ENCODE measurements at regions not wholly inside any gene's neighbourhood (a gene's known extent, or its start where the extent isn't known, plus 50 kb on each side); places are given as distances from the start of the nearest gene placed in this dataset.

GRCh38 chr7:121544726-121545125 lies 148.6 kb upstream of the FAM3C start:
- ChIA-PET CTCF (interaction anchor here (0.6 to 2.4 kb wide), 5 partner anchors 33 to 739 kb away, joined by 3 to 10 read pairs (median 4); no protein-coding TSS in a partner anchor), POLR2A (no interaction called here)
- no peaks in the 10 kb centered on the region for H3K36me3 ChIP-seq (ENCODE audit: control insufficient read depth in 4 of 4, insufficient read depth in 4 of 4, low read length in 3 of 4)
- H3K4me3 ChIP-seq (ENCODE audit: control insufficient read depth in 1 of 7, extremely low read depth in 1 of 7, insufficient read depth in 4 of 7, low read depth in 2 of 7, low read length in 6 of 7) = no peak overlapping the region
- peaks cover 0 to 5% (median 0%) of the 10 kb centered on the region in 4 experiments for H3K4me1 ChIP-seq (ENCODE audit: control extremely low read depth in 1 of 4, control insufficient read depth in 4 of 4, insufficient read depth in 4 of 4, low read length in 3 of 4)
- H3K27ac ChIP-seq (ENCODE audit: insufficient read depth in 1 of 2, low read depth in 1 of 2, low read length in 2 of 2, poor library complexity in 1 of 2, severe bottlenecking in 2 of 2) = no peak overlapping the region
- peak; percentile 22 to 78 (median 65) for DNase-seq
- H3K27me3 ChIP-seq (replicated peaks in 2 of 5; ENCODE audit: control insufficient read depth in 4 of 5, insufficient read depth in 5 of 5, low read length in 4 of 5) = no peaks in the 10 kb centered on the region
- H3K9me3 ChIP-seq (ENCODE audit: control extremely low read depth in 1 of 5, control insufficient read depth in 4 of 5, insufficient read depth in 2 of 5, low read depth in 1 of 5, low read length in 4 of 5) = peaks cover 0 to 2% (median 0%) of the 10 kb centered on the region in 5 experiments
- WGBS (ENCODE audit: insufficient coverage) = 50% methylated on average over 2 of the region's 2 CpGs

- DNase-seq = no peak
- Histone ChIP-seq H3K4me3 (ENCODE audit: control insufficient read depth in 1 of 7, extremely low read depth in 1 of 7, insufficient read depth in 4 of 7, low read depth in 2 of 7, low read length in 6 of 7) (no peak overlapping the region), H3K27ac (ENCODE audit: insufficient read depth in 1 of 2, low read depth in 1 of 2, low read length in 2 of 2, poor library complexity in 1 of 2, severe bottlenecking in 2 of 2) (no peak overlapping the region), H3K27me3 (replicated peaks in 2 of 5; ENCODE audit: control insufficient read depth in 4 of 5, insufficient read depth in 5 of 5, low read length in 4 of 5) (no peaks in the 10 kb centered on the region), H3K36me3 (ENCODE audit: control insufficient read depth in 4 of 4, insufficient read depth in 4 of 4, low read length in 3 of 4) (no peaks in the 10 kb centered on the region), H3K9me3 (ENCODE audit: control extremely low read depth in 1 of 5, control insufficient read depth in 4 of 5, insufficient read depth in 2 of 5, low read depth in 1 of 5, low read length in 4 of 5) (peaks cover 0 to 2% (median 0%) of the 10 kb centered on the region in 5 experiments), H3K4me1 (ENCODE audit: control extremely low read depth in 1 of 4, control insufficient read depth in 4 of 4, insufficient read depth in 4 of 4, low read length in 3 of 4) (peaks cover 0 to 5% (median 0%) of the 10 kb centered on the region in 4 experiments)
- no CpG with 5 or more reads among the region's 1 CpG for WGBS (ENCODE audit: insufficient coverage)
- POLR2A ChIA-PET = no interaction called here
- CTCF ChIA-PET = interaction anchor here (1.0 to 2.4 kb wide), 3 partner anchors 146 to 450 kb away, joined by 3 to 9 read pairs (median 4); no protein-coding TSS in a partner anchor
Measured at GRCh38 chr7:121544238-121544637, 148.1 kb upstream of the FAM3C start.

GRCh38 chr7:121541457-121541856 lies 145.3 kb upstream of the FAM3C start:
- ChIA-PET CTCF (no interaction called here), POLR2A (no interaction called here)
- peaks cover 0 to 2% (median 0%) of the 10 kb centered on the region in 5 experiments for H3K9me3 ChIP-seq (ENCODE audit: control extremely low read depth in 1 of 5, control insufficient read depth in 4 of 5, insufficient read depth in 2 of 5, low read depth in 1 of 5, low read length in 4 of 5)

GRCh38 chr7:121540138-121540537 lies 144.0 kb upstream of the FAM3C start:
- CTCF ChIA-PET = no interaction called here
- WGBS (ENCODE audit: insufficient coverage) = no CpG with 5 or more reads among the region's 1 CpG

More at GRCh38 chr7:121541457-121541856, 145.3 kb upstream of the FAM3C start:
- H3K27ac ChIP-seq (ENCODE audit: insufficient read depth in 1 of 2, low read depth in 1 of 2, low read length in 2 of 2, poor library complexity in 1 of 2, severe bottlenecking in 2 of 2) = no peak overlapping the region
- no peak overlapping the region for H3K4me3 ChIP-seq (ENCODE audit: control insufficient read depth in 1 of 7, extremely low read depth in 1 of 7, insufficient read depth in 4 of 7, low read depth in 2 of 7, low read length in 6 of 7)
- H3K4me1 ChIP-seq (ENCODE audit: control extremely low read depth in 1 of 4, control insufficient read depth in 4 of 4, insufficient read depth in 4 of 4, low read length in 3 of 4) = peaks cover 0 to 5% (median 0%) of the 10 kb centered on the region in 4 experiments
- WGBS (ENCODE audit: insufficient coverage) = no CpG with 5 or more reads among the region's 1 CpG
- DNase-seq = no peak
- no peaks in the 10 kb centered on the region for H3K36me3 ChIP-seq (ENCODE audit: control insufficient read depth in 4 of 4, insufficient read depth in 4 of 4, low read length in 3 of 4)
- no peaks in the 10 kb centered on the region for H3K27me3 ChIP-seq (replicated peaks in 2 of 5; ENCODE audit: control insufficient read depth in 4 of 5, insufficient read depth in 5 of 5, low read length in 4 of 5)

GRCh38 chr7:121537031-121537430 lies 140.9 kb upstream of the FAM3C start:
- ChIA-PET CTCF (no interaction called here), POLR2A (no interaction called here)
- no peaks in the 10 kb centered on the region for H3K36me3 ChIP-seq (ENCODE audit: control insufficient read depth in 4 of 4, insufficient read depth in 4 of 4, low read length in 3 of 4)
- H3K27me3 ChIP-seq (replicated peaks in 2 of 5; ENCODE audit: control insufficient read depth in 4 of 5, insufficient read depth in 5 of 5, low read length in 4 of 5) = no peaks in the 10 kb centered on the region
- no peak overlapping the region for H3K4me3 ChIP-seq (ENCODE audit: control insufficient read depth in 1 of 7, extremely low read depth in 1 of 7, insufficient read depth in 4 of 7, low read depth in 2 of 7, low read length in 6 of 7)
- no peak overlapping the region for H3K27ac ChIP-seq (ENCODE audit: insufficient read depth in 1 of 2, low read depth in 1 of 2, low read length in 2 of 2, poor library complexity in 1 of 2, severe bottlenecking in 2 of 2)
- no peaks in the 10 kb centered on the region for H3K4me1 ChIP-seq (ENCODE audit: control extremely low read depth in 1 of 4, control insufficient read depth in 4 of 4, insufficient read depth in 4 of 4, low read length in 3 of 4)
- no peaks in the 10 kb centered on the region for H3K9me3 ChIP-seq (ENCODE audit: control extremely low read depth in 1 of 5, control insufficient read depth in 4 of 5, insufficient read depth in 2 of 5, low read depth in 1 of 5, low read length in 4 of 5)
- DNase-seq = no peak
- WGBS (ENCODE audit: insufficient coverage) = no CpG with 5 or more reads among the region's 1 CpG

More at GRCh38 chr7:121540138-121540537, 144.0 kb upstream of the FAM3C start:
- no peak overlapping the region for H3K4me3 ChIP-seq (ENCODE audit: control insufficient read depth in 1 of 7, extremely low read depth in 1 of 7, insufficient read depth in 4 of 7, low read depth in 2 of 7, low read length in 6 of 7)
- no peak overlapping the region for H3K27ac ChIP-seq (ENCODE audit: insufficient read depth in 1 of 2, low read depth in 1 of 2, low read length in 2 of 2, poor library complexity in 1 of 2, severe bottlenecking in 2 of 2)
- no peak for DNase-seq
- POLR2A ChIA-PET = no interaction called here
- no peaks in the 10 kb centered on the region for H3K27me3 ChIP-seq (replicated peaks in 2 of 5; ENCODE audit: control insufficient read depth in 4 of 5, insufficient read depth in 5 of 5, low read length in 4 of 5)
- H3K36me3 ChIP-seq (ENCODE audit: control insufficient read depth in 4 of 4, insufficient read depth in 4 of 4, low read length in 3 of 4) = no peaks in the 10 kb centered on the region
- peaks cover 0 to 5% (median 0%) of the 10 kb centered on the region in 4 experiments for H3K4me1 ChIP-seq (ENCODE audit: control extremely low read depth in 1 of 4, control insufficient read depth in 4 of 4, insufficient read depth in 4 of 4, low read length in 3 of 4)
- no peaks in the 10 kb centered on the region for H3K9me3 ChIP-seq (ENCODE audit: control extremely low read depth in 1 of 5, control insufficient read depth in 4 of 5, insufficient read depth in 2 of 5, low read depth in 1 of 5, low read length in 4 of 5)

GRCh38 chr7:121531175-121532070 lies 135.3 kb upstream of the FAM3C start:
- POLR2A ChIA-PET = interaction anchor here (0.6 kb wide), 1 partner anchor 326 kb away, joined by 5 read pairs; no protein-coding TSS in a partner anchor
- Histone ChIP-seq H3K4me1 (ENCODE audit: control extremely low read depth in 1 of 4, control insufficient read depth in 4 of 4, insufficient read depth in 4 of 4, low read length in 3 of 4) (no peaks in the 10 kb centered on the region), H3K36me3 (ENCODE audit: control insufficient read depth in 4 of 4, insufficient read depth in 4 of 4, low read length in 3 of 4) (no peaks in the 10 kb centered on the region), H3K27ac (ENCODE audit: insufficient read depth in 1 of 2, low read depth in 1 of 2, low read length in 2 of 2, poor library complexity in 1 of 2, severe bottlenecking in 2 of 2) (no peak overlapping the region), H3K27me3 (replicated peaks in 2 of 5; ENCODE audit: control insufficient read depth in 4 of 5, insufficient read depth in 5 of 5, low read length in 4 of 5) (peaks cover 0 to 2% (median 0%) of the 10 kb centered on the region in 5 experiments), H3K4me3 (ENCODE audit: control insufficient read depth in 1 of 7, extremely low read depth in 1 of 7, insufficient read depth in 4 of 7, low read depth in 2 of 7, low read length in 6 of 7) (no peak overlapping the region), H3K9me3 (ENCODE audit: control extremely low read depth in 1 of 5, control insufficient read depth in 4 of 5, insufficient read depth in 2 of 5, low read depth in 1 of 5, low read length in 4 of 5) (no peaks in the 10 kb centered on the region)
- 95% methylated on average over 3 of the region's 10 CpGs for WGBS (ENCODE audit: insufficient coverage)
- no peak for DNase-seq
- CTCF ChIA-PET = no interaction called here

Data from common myeloid progenitor, CD34-positive (primary cell).